ENCODE measurements at regions not wholly inside any gene's neighbourhood (a gene's known extent, or its start where the extent isn't known, plus 50 kb on each side); places are given as distances from the start of the nearest gene placed in this dataset.

DNA sequence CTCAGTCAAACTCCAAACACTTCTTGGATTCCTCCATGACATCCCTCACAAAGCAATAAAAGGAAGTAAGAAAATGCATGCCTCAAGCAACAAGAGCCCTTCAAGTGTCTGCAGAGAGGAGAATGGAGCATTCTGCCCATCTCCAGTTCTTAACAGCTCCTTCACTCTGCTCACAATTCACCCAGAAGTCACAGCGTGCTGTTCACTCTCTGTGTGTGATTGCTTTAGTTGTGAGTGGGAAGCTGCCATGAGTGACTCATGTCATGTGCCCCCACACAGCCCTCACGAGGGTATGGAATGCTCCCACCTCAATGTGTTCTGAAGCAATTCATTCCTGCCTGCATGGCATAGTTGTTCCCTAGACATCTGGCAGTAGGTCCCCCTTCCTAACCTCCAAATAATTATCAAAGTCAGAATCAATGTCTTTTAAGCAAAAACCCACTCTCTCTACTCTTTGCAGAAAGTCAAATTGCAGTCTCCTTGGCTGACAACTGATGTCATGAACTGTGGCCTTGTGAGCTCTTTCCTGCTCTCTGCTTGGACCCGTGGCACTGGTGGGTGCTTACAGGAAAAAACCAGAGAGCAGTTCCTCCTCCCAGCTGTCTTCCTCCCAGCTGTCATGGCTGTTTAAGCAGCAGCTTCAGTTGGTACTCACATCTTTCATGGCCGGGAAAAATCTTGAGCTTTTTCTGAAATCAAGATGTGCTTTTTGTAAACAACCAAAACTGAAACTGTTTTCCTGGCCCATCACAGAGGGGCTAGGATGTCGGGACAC lies 112.1 kb upstream of the SPON1 start:
- H3K36me3 Mint-ChIP-seq = no peaks in the 10 kb centered on the region
- no peak overlapping the region for H3K4me3 Mint-ChIP-seq
- ATAC-seq (replicated peaks) = no peak
- no peaks in the 10 kb centered on the region for H3K9me3 Mint-ChIP-seq
- no peak overlapping the region for H3K27ac Mint-ChIP-seq
- peaks cover 5 to 7% of the 10 kb centered on the region in 2 donors for H3K27me3 Mint-ChIP-seq
- no peak for DNase-seq
- peaks cover 2 to 12% of the 10 kb centered on the region in 2 donors for H3K4me1 Mint-ChIP-seq

DNA sequence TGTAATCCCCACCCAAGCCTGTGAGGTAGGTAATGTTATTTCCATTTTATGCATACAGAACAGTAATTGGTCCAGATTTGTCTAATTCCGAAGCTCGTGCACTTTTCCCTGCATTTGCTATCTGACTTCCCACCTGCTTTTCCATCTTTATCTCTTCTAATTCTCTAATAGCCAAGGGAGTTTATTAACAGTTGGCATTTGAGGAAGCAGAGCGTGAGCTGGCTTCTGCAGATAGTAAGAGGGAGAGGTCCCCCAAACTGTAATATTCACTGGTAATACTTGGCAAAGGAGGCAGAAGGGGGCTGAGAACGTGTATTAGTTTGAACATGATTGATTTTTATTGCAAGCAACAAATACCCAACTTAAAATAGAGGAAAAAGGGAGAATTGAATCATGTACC lies 110.8 kb upstream of the SPON1 start:
- no peak overlapping the region for H3K27ac Mint-ChIP-seq
- ATAC-seq (replicated peaks) = no peak
- peaks cover 2 to 12% of the 10 kb centered on the region in 2 donors for H3K4me1 Mint-ChIP-seq
- no peaks in the 10 kb centered on the region for H3K9me3 Mint-ChIP-seq
- no peak for DNase-seq
- no peaks in the 10 kb centered on the region for H3K36me3 Mint-ChIP-seq
- peaks cover 5 to 7% of the 10 kb centered on the region in 2 donors for H3K27me3 Mint-ChIP-seq
- H3K4me3 Mint-ChIP-seq = no peak overlapping the region

- H3K9me3 Mint-ChIP-seq = no peaks in the 10 kb centered on the region
- no peak overlapping the region for H3K27ac Mint-ChIP-seq
These were observed 110.0 kb upstream of the SPON1 start for GRCh38 chr11:13852481-13852880.

DNA sequence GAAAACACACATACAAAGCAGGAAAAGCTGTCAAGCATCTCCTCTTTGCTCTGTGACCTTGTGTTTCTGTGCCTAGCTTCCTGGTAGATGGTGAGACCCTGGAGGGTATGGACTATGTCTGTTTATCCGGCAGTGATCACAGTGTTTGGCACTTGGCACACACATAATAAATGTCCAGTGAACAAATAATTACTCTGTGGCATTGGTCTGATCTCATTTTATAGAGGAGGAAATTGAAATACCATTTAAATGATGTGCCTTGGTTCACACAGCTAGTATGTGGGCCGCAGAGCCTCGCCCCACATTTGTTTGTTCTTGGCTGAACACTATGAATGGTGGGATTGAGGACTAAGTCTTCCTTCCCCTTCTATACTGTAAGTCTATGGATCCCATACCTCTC lies 104.7 kb upstream of the SPON1 start:
- H3K9me3 Mint-ChIP-seq = peaks cover 2 to 3% of the 10 kb centered on the region in 2 donors
- H3K27me3 Mint-ChIP-seq = no peaks in the 10 kb centered on the region
- peaks cover 14 to 19% of the 10 kb centered on the region in 2 donors for H3K4me1 Mint-ChIP-seq
- peaks cover 0 to 3% of the 10 kb centered on the region in 2 donors for H3K36me3 Mint-ChIP-seq
- H3K4me3 Mint-ChIP-seq = no peak overlapping the region
- no peak for ATAC-seq (replicated peaks)
- no peak overlapping the region for H3K27ac Mint-ChIP-seq
- no peak for DNase-seq

More at GRCh38 chr11:13852481-13852880, 110.0 kb upstream of the SPON1 start:
- Mint-ChIP-seq H3K4me1 (peaks cover 2 to 12% of the 10 kb centered on the region in 2 donors), H3K36me3 (no peaks in the 10 kb centered on the region), H3K4me3 (no peak overlapping the region), H3K27me3 (peaks cover 5 to 7% of the 10 kb centered on the region in 2 donors)
- DNase-seq = no peak
- no peak for ATAC-seq (replicated peaks)

GRCh38 chr11:13859892-13860291 lies 102.6 kb upstream of the SPON1 start:
- Mint-ChIP-seq H3K4me1 (peaks cover 17 to 19% of the 10 kb centered on the region in 2 donors), H3K27ac (no peak overlapping the region), H3K4me3 (no peak overlapping the region), H3K9me3 (peaks cover 2 to 3% of the 10 kb centered on the region in 2 donors), H3K36me3 (peaks cover 0 to 3% of the 10 kb centered on the region in 2 donors), H3K27me3 (no peaks in the 10 kb centered on the region)
- DNase-seq = no peak
- ATAC-seq (replicated peaks) = no peak

DNA sequence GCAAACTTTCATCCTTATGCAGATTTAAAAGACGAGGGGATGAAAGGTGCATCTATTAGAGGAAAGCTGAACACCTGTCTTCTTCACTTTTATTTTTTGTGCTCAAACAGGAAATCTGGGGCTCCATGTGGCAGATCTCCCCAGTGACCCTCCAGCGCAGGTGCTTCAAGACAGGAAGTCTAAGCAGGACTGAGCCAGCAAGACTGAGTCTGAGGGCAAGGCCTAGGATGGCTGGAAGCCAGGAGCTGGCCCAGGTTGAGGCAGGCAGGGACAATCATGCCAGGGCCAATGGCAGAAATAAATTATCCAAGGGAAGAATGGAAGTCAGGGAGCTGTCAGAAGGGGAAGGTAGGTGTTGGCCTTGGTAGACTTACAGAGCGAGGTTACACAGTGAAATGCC lies 101.1 kb upstream of the SPON1 start:
- peak in 1 of 2 donors; percentile 41 for ATAC-seq (replicated peaks)
- H3K4me1 Mint-ChIP-seq = peaks cover 17 to 19% of the 10 kb centered on the region in 2 donors

GRCh38 chr11:13862845-13863392 lies 99.6 kb upstream of the SPON1 start:
- no peaks in the 10 kb centered on the region for H3K27me3 Mint-ChIP-seq
- DNase-seq (no peak), ATAC-seq (replicated peaks) (no peak)
- H3K36me3 Mint-ChIP-seq = peaks cover 0 to 3% of the 10 kb centered on the region in 2 donors
- H3K4me1 Mint-ChIP-seq = peaks cover 17 to 19% of the 10 kb centered on the region in 2 donors
- H3K4me3 Mint-ChIP-seq = no peak overlapping the region
- H3K9me3 Mint-ChIP-seq = peaks cover 2 to 3% of the 10 kb centered on the region in 2 donors
- H3K27ac Mint-ChIP-seq = no peak overlapping the region

More for the DNA sequence above, 101.1 kb upstream of the SPON1 start:
- peaks cover 0 to 3% of the 10 kb centered on the region in 2 donors for H3K36me3 Mint-ChIP-seq
- H3K4me3 Mint-ChIP-seq = no peak overlapping the region
- no peaks in the 10 kb centered on the region for H3K27me3 Mint-ChIP-seq
- H3K9me3 Mint-ChIP-seq = peaks cover 2 to 3% of the 10 kb centered on the region in 2 donors
- DNase-seq = no peak
- peak overlapping the region; percentile 16 for H3K27ac Mint-ChIP-seq

DNA sequence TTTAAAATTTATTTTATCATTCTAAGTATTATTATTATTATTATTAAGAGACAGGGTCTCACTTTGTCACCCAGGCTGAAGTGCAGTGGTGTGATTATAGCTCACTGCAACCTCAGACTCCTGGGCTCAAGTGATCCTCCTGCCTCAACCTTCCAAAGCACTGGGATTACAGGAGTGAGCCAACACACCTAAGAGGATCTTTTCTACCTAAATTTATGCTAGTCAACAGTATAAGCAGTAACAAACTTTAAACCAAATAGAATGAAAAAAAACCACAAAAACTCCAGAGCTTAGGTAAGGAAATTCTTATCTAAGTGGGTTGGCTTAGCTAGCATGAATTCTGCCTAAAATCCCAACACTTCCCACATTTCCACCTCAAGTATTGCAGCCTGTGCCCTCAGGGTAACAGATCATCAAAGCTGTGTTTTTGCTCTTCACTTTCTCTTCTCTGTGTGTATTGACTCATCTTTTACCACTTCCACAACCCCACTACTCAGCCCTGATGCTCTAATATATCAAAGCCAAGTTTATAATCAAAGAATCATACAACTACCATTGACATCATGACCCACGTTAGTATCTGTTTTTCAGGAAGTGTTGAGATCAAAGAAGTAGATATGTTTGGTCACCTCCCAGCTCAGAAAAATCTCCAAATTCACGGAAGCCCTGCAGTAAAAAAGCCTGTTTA lies 93.7 kb upstream of the SPON1 start:
- Mint-ChIP-seq H3K27ac (no peak overlapping the region), H3K9me3 (no peaks in the 10 kb centered on the region), H3K36me3 (no peaks in the 10 kb centered on the region), H3K4me3 (no peak overlapping the region), H3K27me3 (peaks cover 28% of the 10 kb centered on the region in 2 donors), H3K4me1 (peaks cover 0 to 14% of the 10 kb centered on the region in 2 donors)
- ATAC-seq (replicated peaks) = peak in 1 of 2 donors; percentile 22
- no peak for DNase-seq

DNA sequence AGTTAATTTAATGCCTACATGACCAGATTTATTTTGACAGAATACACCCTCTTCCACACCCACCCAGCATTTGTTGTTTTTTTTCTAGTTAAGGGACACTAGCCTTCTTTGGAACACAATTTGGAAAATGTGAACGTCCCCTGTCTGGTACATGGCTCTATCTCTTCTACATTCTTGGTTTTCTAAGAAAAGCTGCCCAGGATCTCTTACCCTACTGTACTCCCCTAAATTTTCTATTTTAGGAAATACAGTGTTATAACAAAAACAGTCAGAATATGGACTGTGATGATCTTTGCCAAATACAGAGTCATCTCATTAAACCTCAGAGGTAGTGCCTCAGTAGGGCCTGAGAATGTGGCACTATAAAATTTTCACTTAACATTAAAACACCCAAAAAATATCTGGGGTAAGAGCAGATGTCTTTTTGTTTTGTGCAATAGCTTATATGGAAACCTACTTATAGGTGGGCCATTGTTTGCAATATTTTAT lies 93.1 kb upstream of the SPON1 start:
- Mint-ChIP-seq H3K27ac (no peak overlapping the region), H3K9me3 (no peaks in the 10 kb centered on the region), H3K4me3 (no peak overlapping the region), H3K27me3 (peaks cover 28% of the 10 kb centered on the region in 2 donors), H3K4me1 (peaks cover 0 to 14% of the 10 kb centered on the region in 2 donors), H3K36me3 (no peaks in the 10 kb centered on the region)
- no peak for ATAC-seq (replicated peaks)
- DNase-seq = no peak

- Mint-ChIP-seq H3K4me1 (peaks cover 6 to 26% of the 10 kb centered on the region in 2 donors), H3K27me3 (peaks cover 22 to 28% of the 10 kb centered on the region in 2 donors), H3K9me3 (no peaks in the 10 kb centered on the region), H3K4me3 (no peak overlapping the region), H3K36me3 (no peaks in the 10 kb centered on the region), H3K27ac (no peak overlapping the region)
- DNase-seq = no peak
- ATAC-seq (replicated peaks) = no peak
These were observed 87.9 kb upstream of the SPON1 start for GRCh38 chr11:13874597-13874996.

DNA sequence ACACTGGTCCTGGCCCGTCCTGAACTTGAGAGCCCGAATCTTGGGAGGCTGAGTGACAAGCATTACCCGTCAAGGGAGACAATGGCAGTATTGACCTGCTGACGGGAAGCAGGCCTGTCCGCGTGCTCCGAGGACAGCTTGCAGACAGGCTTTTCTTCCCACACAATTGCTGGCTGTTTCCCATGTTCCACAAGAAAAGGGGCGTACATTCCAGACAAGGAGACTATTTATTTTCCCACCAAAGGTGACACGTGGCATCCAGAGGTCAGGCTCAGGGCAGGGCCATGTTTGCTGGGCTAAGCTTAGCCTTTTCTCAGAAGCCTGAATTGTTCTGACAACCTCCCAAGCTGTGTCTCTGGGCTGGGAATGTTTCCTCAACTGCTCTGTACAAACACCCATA lies 86.9 kb upstream of the SPON1 start:
- ATAC-seq (replicated peaks) (no peak), DNase-seq (no peak)
- Mint-ChIP-seq H3K27ac (no peak overlapping the region), H3K9me3 (no peaks in the 10 kb centered on the region), H3K27me3 (peaks cover 19 to 24% of the 10 kb centered on the region in 2 donors), H3K36me3 (no peaks in the 10 kb centered on the region), H3K4me1 (peaks cover 9 to 31% of the 10 kb centered on the region in 2 donors), H3K4me3 (no peak overlapping the region)

- no peaks in the 10 kb centered on the region for H3K9me3 Mint-ChIP-seq
- peak in 1 of 2 donors; percentile 14 for ATAC-seq (replicated peaks)
- no peak overlapping the region for H3K27ac Mint-ChIP-seq
These were observed 86.1 kb upstream of the SPON1 start for GRCh38 chr11:13876423-13876822.

DNA sequence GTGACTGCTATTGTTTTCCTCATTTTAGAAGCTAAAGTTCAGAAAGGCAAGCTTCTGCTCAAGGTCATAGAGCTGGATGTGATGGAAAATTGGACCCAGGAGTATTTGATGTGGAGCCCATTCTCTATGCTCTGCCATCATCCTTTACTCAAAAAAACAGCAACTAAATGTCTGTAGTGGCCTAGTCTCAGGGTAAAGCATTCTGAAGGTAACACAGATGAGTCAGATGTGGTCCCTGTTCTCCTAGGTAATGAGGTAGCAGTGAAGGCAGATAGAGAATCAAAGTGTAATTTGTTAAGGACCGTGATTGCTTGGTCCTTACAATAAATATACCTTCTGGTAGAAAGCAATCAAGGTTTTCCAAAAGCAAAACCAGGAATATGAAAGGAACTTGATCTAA lies 84.4 kb upstream of the SPON1 start:
- Mint-ChIP-seq H3K27me3 (peaks cover under 1 to 2% of the 10 kb centered on the region in 2 donors), H3K9me3 (no peaks in the 10 kb centered on the region), H3K27ac (no peak overlapping the region), H3K4me1 (peaks cover 12 to 27% of the 10 kb centered on the region in 2 donors), H3K36me3 (no peaks in the 10 kb centered on the region), H3K4me3 (no peak overlapping the region)
- DNase-seq = no peak
- no peak for ATAC-seq (replicated peaks)

More at GRCh38 chr11:13876423-13876822, 86.1 kb upstream of the SPON1 start:
- H3K4me1 Mint-ChIP-seq = peaks cover 11 to 35% of the 10 kb centered on the region in 2 donors
- H3K27me3 Mint-ChIP-seq = peaks cover 14 to 16% of the 10 kb centered on the region in 2 donors
- H3K36me3 Mint-ChIP-seq = no peaks in the 10 kb centered on the region
- no peak overlapping the region for H3K4me3 Mint-ChIP-seq
- no peak for DNase-seq

DNA sequence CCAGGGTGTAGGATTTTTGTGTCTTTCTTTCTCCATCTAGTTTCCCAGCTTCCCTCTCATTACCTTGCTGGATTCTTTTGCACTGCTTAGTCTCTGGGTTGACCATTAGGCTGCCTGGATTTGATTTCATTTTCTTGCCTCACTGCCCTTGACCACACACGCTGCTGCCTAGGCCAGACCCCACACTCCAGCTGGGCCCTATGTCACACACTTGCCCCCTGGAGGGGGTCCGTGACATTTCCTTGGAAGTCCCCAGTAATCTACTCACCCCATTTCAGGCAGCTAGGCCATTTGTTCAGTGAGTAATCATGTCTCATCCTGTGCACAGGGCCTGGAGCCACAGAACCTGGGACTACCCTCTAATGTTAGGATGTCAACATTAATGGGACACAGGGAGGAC lies 81.9 kb upstream of the SPON1 start:
- no peaks in the 10 kb centered on the region for H3K27me3 Mint-ChIP-seq
- peaks cover 15 to 25% of the 10 kb centered on the region in 2 donors for H3K4me1 Mint-ChIP-seq
- DNase-seq (no peak), ATAC-seq (replicated peaks) (no peak)
- no peaks in the 10 kb centered on the region for H3K36me3 Mint-ChIP-seq
- H3K9me3 Mint-ChIP-seq = no peaks in the 10 kb centered on the region
- no peak overlapping the region for H3K27ac Mint-ChIP-seq
- no peak overlapping the region for H3K4me3 Mint-ChIP-seq

All from stimulated activated naive B cell treated with anti-CD40 and anti-IgM and Interleukin-4, amounts not matched to agents 10 μg/mL and 1 μg/mL and 100 μg/mL, for 72 hours (primary cell).